ENCODE measurements at regions not wholly inside any gene's neighbourhood (a gene's known extent, or its start where the extent isn't known, plus 50 kb on each side); places are given as distances from the start of the nearest gene placed in this dataset.

DNA sequence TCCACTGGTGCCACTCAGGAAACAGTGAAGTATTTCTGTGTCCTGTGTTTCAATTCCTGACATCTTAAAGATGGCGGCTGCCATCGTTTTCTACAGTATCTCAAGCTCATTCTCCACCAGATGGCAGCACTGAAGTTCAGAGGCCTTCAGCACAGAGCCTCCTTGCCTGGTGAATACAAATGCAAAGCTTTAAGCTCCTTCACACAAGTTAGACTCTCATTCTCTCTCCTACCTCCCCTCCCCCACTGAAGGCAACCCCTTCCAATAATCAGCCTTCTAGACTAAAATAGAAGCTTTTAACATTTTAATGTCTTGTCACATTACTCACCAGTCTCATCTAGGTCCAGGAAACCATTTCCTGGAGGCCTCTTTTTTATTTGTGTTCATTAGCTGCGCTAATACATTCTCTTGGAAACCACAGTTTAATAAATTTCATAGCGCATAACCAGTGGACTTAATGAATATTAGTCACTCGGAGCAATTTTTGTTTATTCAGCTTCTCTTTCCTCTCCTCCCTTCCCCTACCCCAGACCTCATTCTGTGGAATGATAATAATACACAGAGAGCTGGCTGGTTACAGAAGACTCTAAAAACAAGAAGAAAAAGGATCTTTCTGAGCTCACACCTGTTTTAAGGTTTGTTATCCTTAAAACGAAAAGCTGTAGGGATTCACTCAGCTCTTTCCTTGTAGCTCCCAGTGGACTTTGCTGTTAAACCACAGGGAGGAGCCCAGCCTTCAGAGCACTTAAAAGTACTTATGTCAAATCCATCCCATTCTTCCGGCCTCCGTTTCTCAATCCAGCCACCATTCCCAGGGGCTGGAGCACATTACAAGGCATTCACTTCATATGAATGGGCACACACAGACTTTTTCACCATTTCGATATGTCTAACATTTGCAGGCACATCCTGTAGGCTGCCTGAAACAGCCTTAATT is 384.9 kb downstream of the HLX start:
- TF ChIP-seq SP1 (IDR thresholded peaks at IDR 0.05), result no peak
- TF ChIP-seq ZNF384 (IDR thresholded peaks at IDR 0.05), result no peak
- no peak for TF ChIP-seq FOXM1 (IDR thresholded peaks at IDR 0.05; ENCODE audit: borderline replicate concordance)
- no peak for TF ChIP-seq ELF4 (IDR thresholded peaks at IDR 0.05)
- TF ChIP-seq ARNT (IDR thresholded peaks at IDR 0.05), result no peak
- no peak for TF ChIP-seq FOXK2 (IDR thresholded peaks at IDR 0.05)
- TF ChIP-seq, protein P1, sequence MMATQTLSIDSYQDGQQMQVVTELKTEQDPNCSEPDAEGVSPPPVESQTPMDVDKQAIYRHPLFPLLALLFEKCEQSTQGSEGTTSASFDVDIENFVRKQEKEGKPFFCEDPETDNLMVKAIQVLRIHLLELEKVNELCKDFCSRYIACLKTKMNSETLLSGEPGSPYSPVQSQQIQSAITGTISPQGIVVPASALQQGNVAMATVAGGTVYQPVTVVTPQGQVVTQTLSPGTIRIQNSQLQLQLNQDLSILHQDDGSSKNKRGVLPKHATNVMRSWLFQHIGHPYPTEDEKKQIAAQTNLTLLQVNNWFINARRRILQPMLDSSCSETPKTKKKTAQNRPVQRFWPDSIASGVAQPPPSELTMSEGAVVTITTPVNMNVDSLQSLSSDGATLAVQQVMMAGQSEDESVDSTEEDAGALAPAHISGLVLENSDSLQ (IDR thresholded peaks at IDR 0.05), result no peak
- TF ChIP-seq NFRKB (IDR thresholded peaks at IDR 0.05), result no peak
- no peak for TF ChIP-seq FOXA1 (IDR thresholded peaks at IDR 0.05)
- TF ChIP-seq TARDBP (IDR thresholded peaks at IDR 0.05), result no peak
- TF ChIP-seq HDGF (IDR thresholded peaks at IDR 0.05; ENCODE audit: borderline replicate concordance), result no peak
- no peak for TF ChIP-seq SUZ12 (IDR thresholded peaks at IDR 0.05)
- no peak for TF ChIP-seq BHLHE40 (IDR thresholded peaks at IDR 0.05; ENCODE audit: borderline replicate concordance)
- no peak for TF ChIP-seq CTBP1 (IDR thresholded peaks at IDR 0.05; ENCODE audit: borderline replicate concordance)

All from HEK293T (cell line).